T-helper 2 cell (primary cell): ENCODE measurements at regions not wholly inside any gene's neighbourhood (a gene's known extent, or its start where the extent isn't known, plus 50 kb on each side); places are given as distances from the start of the nearest gene placed in this dataset.
"Not testable (repeated sequence)": the region's sequence is repeated elsewhere in the genome, so short reads cannot be mapped to it uniquely, and the experiment has no call there.

ENCODE experiments used
- DNase-seq, 5 experiments: peaks; one replicate each; pipeline versions ENCODE4 v3.0.0 to v3.0.0-alpha.2; 2012 to 2022

DNA sequence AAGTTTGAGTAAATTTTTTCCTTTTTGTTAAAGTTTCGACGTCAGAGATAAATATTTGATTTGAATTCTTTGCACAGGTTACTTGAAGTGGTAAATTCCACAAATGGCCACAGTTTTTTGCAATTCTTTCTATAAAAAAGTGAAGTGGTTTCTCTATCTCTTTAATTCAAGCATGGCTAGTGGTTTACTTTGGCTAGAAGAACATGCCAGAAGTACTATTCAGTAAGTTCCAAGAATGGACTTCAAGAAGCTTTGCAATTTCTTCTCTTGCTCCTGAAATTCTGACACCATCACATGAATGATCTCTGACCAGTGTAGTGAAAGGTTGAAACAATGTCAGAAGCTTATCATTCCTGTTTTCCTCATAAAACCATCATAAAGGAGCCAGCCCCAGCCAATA lies 55.7 kb upstream of the RNPC3 start:
- DNase-seq: no peak

DNA sequence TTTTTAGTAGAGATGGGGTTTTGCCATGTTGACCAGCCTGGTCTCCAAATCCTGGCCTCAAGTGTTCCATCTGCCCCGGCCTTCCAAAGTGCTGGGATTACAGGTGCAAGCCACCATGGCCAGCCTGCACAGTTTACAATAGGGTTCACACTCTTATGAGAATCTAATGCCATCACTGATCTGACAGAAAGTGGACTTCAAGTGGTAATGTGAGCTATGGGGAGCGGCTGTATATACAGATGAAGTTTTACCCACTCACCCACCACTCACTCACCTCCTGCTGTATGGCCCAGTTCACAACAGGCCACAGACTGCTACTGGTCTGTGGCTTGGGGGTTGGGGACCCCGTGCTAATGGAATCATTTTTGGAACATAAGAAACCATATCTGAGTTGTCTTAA lies 58.4 kb upstream of the RNPC3 start:
- DNase-seq: no peak

DNA sequence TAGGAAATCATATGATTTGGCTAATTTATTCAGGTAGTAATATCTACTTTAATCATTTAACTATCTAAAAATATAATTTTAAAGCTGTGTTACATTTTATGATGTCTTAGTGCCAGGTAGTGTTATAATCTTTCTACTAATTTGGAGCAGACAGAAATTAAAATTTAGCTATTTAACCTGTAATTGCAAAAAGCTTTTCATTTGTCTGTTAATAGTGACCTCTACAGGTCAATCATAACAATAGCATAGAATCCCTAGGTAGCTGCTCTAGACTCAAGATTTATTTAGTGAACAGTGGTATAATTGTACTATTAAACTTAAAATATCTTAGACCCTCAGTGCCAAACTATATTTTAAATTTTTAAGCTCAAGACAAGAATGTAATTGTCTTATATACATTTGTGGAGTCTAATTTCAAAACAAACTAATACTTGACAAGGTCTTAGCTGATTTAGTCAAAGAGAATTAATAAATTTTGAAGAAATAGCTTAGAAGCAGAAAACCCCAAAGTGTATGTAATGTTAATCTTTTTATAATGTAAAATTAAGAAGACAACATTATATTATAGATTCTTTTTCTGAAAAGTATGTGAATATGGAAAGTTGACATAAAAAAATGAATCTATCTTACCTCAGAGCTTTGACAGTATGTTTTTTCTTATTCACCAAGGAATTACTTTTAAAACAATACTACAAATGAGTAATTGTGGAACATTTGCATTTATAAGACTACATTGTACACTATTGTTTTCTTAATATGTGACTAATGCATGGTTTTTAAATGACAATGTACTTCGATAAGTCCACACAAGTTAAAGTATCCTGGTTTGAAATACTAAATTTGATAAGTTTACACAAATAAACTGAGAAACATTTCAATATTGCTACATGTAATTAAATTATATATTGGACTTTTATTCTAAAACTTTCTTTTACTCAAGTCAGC lies 64.1 kb upstream of the RNPC3 start:
- DNase-seq: peak in 1 of 5 experiments; percentile 14

DNA sequence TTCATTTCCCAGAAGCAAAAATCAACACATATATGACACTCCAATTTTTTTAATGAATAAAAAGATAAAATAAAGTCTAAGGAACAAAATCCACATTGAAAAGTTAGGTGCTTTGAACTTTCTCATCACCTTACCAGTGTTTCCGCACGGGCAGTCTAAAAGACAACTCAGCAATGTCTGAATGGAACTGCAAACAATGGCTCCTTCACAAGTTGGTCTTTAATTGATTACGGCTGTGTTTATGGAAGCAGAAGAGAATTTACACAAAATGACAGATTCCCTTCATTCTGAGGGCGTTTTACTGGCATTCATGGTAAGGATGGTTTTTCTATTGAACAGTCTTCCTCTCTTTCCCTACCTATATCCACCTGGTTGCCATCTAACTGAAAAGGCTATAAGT lies 65.0 kb upstream of the RNPC3 start:
- no peak for DNase-seq

DNA sequence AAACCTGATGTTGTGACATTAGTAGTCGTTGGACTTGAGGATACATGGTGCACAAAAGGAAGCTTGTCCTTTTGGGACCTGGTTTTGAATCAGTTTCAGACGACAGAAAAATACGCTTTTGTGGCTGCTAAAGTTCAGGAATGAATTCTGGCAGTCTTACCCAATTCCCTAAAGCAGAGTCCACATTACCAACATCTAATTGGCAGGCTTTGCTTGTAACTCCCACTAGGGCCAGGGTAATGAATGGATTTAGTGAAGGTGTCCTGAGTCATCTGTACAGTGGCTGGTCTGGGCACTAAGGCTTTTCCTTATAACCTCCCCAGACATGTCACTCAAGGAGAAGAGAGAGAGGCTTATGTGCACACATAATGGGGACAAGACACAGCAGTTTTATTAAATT lies 66.2 kb upstream of the RNPC3 start:
- DNase-seq: no peak

DNA sequence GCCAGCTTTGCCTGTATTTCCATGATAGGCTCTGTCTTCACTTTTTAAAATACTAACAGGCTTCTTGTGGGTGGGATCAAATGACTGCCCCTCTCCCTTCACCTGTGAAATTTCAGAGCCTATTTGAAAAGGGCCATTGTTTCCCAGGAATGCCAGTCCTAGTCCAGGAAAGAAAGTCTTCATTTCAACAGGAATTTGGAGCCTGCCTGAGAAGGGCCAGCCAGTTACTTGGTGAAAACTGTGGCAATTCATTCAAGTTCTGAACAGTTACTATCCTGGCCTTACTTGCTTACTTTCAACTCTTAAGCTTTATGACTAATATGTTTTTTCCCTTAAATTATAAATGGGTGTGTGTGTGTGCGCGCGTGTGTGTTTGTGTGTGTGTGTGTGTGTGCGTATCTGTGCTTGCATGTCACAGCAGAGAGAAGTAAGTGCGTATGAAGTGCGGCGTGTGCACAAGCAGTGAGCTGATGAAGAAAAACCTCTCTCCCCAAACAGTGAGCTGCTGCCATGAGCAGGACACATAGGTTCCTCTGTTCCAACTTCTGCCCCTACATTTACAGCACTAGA lies 67.5 kb upstream of the RNPC3 start:
- no peak for DNase-seq

DNA sequence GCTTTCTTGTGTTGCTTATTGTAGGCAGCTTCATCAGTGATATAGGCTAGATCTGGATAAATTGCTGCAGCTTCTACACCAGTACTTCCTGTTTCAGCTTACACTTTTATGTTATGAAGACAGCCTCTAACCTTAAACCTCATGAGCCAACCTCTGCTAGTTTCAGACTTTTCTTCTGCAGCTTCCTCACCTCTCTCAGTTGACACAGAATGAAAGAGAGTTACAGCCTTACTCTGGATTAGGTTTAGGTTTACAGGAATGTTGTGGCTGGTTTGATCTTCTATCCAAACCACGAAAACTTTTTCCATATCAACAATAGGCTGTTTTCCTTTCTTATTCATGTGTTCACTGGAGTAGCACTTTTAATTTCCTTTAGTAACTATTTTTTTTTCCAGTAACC lies 76.9 kb upstream of the RNPC3 start:
- peak in 1 of 5 experiments; percentile 58 for DNase-seq

DNA sequence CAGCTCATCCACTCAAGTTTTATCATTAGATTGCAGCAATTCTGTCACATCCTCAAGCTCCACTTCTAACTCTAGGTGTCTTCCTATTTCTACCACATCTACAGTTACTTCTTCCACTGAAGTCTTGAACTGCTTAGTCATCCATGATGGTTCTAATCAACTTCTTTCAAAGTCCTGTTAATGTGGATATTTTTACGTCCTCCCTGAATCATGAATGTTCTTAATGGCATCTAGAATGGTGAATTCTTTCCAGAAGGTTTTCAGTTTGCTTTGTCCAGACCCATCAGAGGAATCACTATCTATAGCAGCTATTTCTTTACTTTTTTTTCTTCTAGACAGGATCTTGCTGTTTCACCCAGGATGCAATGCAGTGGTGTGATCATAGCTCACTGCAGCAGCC lies 78.0 kb upstream of the RNPC3 start:
- DNase-seq: no peak

DNA sequence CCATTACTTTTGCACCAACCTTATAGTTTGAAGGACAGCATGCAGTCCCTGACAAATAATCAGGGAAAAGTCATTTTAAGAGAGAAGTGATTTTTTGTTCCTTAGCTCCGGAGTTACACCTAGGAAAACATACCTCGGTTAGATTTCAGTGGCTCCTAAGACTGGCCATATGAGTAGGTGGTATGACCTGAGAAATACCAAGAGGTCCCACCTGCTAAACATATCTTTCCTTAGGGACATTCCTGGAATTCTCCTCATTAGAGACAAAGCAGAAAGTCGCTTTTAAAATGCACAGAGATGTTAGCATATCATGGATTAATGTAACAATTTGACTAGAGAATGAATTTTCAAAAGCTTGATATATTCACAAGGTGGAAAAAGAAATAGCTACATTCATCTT lies 84.2 kb upstream of the RNPC3 start:
- no peak for DNase-seq

DNA sequence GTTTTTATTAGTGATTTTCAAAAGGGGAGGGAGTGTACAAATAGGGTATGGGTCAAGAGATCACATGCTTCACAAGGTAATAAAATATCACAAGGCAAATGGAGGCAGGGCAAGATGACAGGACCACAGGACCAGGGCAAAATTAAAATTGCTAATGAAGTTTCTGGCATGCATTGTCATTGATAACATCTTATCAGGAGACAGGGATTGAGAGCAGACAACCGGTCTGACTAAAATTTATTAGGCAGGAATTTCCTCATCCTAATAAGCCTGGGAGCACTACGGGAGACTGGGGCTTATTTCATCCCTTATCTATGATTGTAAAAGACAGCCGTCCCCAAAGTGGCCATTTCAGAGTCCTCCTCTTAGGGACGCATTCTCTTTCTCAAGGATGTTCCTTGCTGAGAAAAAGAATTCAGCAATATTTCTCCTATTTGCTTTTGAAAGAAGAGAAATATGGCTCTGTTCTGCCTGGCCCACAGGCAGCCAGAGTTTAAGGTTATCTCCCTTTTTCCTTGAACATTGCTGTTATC lies 88.9 kb upstream of the RNPC3 start:
- DNase-seq: not testable (repeated sequence)

DNA sequence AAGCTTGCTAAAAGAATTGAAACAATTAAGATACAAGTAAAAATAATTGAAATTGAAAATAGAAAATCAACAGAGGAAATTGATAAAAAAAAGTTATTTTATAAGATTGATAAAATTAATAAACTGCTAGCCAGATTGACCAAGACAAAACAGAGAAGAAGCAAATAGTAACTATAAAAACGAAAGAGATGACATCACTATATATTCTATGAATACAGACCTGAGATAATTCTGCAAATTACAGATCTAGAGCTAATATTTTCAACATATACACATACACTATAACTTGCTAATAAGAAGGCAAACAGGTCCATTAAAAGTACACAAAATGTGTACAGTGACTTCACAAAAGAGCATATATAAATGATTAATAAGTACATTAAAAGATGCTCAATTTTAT lies 90.1 kb upstream of the RNPC3 start:
- no peak for DNase-seq

DNA sequence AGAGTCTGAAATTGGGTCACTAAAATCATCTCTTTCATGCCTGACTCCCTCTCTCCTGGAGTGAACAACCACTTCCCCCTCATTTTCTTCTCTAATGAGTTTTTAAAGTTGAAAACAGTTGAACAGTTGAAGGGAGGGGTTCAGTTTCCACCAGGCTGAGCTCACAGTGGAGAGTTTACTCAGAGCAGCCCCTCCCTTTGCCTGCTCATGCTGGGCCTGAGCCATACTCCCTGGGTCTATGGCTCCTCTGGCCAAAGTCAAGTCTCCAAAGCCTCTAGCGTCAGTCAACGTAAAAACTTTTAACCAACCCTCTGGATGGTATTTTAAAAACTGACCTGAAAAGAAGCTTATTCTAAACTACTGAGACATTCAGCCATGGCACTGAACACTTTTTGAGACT lies 100.8 kb upstream of the RNPC3 start:
- DNase-seq: no peak

DNA sequence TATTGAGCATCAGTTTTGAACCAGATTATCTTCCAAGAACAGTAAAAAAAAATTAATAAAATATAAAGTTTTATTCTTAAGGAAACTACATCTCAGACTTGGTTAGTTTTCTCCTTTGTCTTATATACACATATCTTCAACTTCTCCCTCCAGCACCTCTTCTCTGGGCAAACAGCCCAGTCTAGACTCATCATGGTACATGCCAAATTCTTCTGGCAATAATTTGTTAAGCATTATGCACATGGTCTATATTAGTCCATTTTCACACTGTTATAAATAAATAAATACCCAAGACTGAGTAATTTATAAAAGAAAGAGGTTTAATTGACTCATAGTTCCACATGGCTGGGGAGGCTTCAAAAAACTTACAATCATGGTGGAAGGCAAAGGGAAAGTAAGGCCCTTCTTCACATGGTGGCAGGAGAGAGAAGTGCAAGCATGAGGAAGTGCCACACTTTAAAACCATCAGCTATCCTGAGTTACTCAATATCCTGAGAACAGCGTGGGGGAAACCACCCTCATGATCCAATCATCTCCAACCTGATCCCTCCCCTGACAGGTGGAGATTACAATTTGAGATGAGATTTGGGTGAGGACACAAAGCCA lies 108.7 kb upstream of the RNPC3 start:
- no peak for DNase-seq

DNA sequence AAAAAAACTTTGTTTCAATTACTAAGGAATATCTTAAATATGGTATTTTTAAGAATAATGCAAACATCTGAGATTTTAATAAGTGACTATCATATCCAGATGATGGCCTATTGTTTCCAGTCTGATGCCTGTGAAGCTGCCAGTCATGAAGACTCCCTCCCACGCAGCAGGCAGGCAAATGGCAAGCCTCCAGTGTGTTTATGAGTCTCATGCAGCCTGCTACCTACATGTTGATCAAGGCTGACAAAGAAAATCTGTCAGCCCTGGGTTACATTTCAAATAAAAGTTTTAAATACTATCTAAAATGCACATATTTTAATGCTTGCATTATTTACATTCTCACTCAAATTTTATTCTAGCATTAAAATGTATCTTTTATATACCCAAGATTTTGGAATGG lies 137.6 kb upstream of the RNPC3 start:
- DNase-seq: no peak

DNA sequence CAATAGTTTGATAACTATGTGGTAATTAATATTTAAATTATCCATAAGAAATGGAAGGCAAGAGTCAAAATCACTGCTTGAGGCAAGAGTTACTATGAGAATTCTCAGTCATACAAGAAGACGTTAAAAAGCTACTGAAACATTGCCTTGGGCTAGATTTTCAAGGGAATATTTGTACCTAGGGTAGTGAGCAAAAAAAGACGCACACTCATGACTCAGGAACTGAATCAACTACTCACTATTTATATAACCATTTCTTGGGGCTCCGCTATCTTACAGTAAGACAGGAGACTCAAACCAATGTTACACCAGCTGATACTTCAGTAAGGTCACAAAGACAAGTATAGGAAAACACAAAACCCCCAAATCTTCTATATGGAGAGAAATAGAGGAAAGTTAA lies 151.5 kb upstream of the RNPC3 start:
- DNase-seq: no peak

DNA sequence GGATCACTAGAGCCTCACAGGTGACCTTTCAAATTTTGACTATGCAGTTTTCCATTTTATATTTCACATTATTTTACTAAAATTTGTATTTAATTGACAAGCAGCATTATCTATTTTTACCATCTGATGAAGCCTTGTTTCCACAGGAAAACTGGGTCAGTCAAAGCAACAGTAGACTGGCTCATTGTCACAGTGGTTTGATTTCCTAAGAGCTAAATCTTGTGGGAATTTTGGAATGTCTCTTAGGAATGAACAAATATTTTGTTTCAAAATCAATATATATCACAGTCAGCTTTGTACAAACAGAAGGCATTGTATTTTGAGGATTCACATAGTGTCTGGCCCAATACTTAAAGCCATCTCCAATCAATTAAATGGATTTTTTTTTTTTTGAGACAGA lies 152.6 kb upstream of the RNPC3 start:
- DNase-seq: no peak

DNA sequence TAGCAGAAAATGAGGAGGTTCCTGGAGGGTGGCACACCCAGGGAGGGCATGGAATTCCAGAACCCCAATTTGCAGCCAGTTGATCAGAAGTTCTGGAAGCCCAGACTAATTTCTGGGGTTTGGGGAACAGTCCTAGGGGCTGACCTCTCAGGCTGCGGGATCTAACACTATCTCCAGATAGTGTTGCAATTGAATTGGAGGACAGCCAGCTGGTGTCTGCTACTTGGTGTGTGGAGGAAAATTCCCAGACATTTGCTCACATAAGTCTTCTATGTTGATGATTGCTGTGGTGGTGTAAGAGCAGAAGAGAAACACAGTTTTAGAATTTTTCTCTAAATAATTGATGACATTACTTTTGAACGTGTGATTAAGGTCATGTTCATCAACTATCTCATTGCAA lies 154.3 kb upstream of the RNPC3 start:
- no peak for DNase-seq

DNA sequence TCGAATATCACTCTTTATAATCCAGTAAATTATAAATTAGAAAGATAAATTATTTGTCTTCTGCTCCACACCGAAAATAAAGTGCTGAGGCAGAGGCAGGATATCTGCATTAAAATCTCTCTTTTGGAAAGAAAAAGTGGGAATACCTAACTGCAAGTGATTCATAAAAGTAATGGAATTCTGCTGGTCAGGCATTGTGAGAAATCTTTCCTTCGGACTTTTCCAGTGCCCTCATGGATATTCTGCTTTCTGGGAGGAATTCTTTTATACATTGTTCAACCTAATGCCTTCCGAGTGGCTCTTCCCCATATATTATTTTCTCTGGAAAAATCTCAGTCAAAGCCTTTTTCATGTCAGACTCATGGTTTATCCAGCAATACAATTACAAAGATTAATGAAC lies 158.3 kb upstream of the RNPC3 start:
- DNase-seq: no peak

DNA sequence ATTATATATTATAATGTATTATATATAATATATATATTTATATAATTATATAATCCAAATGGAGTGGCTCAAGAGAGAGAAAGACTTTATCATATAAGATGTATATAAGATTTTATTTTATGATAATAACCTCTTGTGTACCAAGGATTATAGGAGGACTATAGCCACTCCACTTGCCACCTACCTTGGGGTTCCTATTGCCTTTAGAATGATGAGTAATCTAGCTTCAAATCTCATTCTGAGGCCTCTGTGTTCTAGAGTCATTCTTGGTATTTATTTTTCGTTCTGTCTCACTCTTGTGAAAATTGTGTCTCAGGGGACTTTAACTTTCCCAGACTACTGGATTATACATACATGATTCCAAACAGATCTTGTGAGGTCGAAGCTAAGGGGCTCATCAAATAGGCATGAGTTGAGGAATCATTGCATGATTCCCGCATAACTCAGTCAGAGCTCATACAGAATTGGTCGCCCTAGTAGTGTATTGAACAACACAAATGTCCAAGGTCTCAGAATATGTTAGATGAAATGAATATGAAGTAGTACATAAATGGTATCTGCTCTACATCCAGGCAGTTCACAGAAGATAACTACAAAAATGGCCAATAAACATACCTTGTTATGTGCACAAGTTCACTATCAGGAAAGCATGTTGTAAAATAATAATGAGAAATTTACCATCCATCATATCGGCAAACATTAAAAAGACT lies 159.5 kb upstream of the RNPC3 start:
- DNase-seq: peak in 1 of 5 experiments; percentile 26

DNA sequence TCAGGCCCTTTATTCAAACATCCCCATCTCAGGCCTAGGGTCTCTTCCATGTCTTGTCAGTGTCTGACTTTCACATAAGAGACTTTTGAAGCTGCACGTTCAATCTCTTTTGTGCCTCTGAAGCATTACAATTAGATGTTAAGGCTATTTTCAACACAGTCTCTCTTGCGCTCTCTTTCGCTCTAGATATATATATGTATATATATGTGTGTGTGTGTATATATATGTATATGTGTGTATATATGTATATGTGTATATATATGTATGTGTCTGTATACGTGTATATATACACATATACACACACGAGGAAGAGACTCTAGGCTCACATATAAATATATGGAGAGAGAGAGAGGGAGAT lies 162.5 kb upstream of the RNPC3 start:
- peak in 1 of 5 experiments; percentile 31 for DNase-seq

DNA sequence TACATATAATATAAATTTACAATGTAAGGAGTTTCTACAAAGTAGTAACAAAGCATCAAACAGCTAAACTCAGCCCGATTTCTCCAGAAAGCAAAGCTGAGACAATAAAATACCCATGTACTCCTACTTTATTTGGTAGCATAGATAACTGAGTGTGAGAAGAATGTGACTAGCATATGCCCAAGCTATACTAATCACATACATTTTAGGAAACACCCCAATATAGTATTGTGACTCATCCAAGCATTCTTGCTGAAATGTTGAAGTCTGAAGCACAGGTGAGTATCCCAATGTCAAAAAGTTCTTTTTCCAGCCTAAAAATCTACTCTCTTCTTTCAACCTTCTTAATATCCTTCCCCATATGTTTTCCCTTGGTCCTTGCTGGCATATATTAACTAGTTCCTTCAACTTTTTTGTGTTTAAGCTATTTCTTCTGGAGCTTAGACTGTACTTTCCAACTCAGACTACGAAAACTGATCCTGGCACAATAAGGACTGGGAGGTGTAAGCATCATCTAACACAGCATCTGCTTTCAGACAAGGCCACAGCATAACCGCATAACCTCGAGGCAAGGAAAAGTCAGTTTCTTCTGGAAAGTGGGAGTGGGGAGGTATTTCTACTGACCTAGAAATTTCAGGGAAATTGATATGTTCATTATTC lies 163.0 kb upstream of the RNPC3 start:
- peak in 1 of 5 experiments; percentile 0 for DNase-seq

DNA sequence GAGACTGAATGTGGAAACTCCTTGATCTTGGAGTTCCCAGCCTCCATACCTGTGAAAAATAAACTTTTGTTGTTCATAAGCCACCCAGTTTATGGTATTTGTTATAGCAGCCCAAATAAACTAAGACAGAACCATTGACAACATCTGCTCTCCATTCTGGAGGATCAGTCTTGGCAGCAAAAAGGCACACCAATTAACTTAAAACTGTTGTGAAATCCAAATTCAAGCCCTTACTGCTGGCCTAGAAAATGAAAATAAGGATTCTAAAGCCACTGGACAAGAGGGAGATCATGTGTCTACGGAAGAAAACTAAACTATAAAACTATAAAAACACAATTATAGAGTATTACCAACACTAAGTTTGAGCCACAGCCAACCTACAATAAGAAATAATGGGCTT lies 172.1 kb upstream of the RNPC3 start:
- no peak for DNase-seq

DNA sequence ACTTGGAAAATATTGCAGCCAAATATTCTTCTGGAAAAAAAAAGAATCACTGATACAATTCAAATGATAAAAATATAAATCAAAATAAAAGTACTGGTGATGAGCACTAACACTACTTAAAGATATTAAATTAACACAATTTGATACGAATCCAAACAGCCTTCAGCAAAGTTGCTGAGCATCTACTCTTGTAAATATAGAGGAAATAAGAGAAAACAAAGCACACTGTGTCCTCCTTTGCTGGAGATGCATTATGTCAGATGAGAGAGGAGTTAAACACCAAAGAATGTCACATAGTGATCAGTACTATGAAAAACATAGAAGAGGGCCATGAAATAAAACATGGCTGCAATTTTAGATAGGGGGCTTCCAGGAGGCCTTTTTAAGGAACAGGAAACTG lies 177.4 kb upstream of the RNPC3 start:
- no peak for DNase-seq
